Stomach (tissue), 4 donors: ENCODE measurements at regions not wholly inside any gene's neighbourhood (a gene's known extent, or its start where the extent isn't known, plus 50 kb on each side); places are given as distances from the start of the nearest gene placed in this dataset.

ENCODE experiments used
- EP300 ChIP-seq: sonication (generic); formaldehyde crosslinking; IDR thresholded peaks from one replicate; pipeline ENCODE4 v1.6.1; 2017; ENCODE audit warnings: antibody characterized with exemption
- POLR2A ChIP-seq, 4 donors: fragments of 450-650 bp; IDR thresholded peaks; one replicate each; pipeline ENCODE4 v1.6.1; 2016; ENCODE audit warnings: antibody characterized with exemption in 4 of 4, control low read depth in 2 of 4, mild to moderate bottlenecking in 1 of 4, moderate library complexity in 1 of 4
- POLR2AphosphoS5 ChIP-seq, 3 donors: sonication (generic); formaldehyde crosslinking; IDR thresholded peaks; one replicate each; pipeline ENCODE4 v1.6.1; 2016; ENCODE audit warnings: antibody characterized with exemption in 3 of 3
- TF ChIP-seq, protein P1 (sequence below), 7 experiments: fragments of 450-650 bp in 4 of 7; fragments of 200-600 bp in 3 of 7; sonication (generic) in 3 of 7; IDR thresholded peaks; one replicate each; pipeline ENCODE4 v1.5.1; 2016 to 2019; ENCODE audit warnings: antibody characterized with exemption in 7 of 7, control low read depth in 2 of 7, mild to moderate bottlenecking in 1 of 7

DNA sequence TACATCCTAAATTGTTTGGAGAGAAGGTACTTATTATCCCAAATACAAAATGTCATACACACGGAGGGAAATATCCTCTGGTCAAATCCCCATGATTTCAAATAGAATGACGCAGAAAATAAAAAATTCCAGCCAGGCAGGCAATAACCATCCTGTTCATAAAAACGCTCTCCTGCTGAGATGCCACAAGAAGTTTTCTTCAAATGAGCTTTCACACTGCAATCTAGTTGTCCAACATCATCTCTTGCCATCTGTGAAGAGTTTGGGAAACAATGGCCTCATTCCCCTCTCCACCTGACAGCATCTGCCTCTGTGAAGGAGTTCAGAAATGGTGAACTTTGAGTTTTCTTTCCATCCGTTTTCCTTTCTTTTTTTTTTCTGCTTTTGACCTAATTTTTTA is 83.3 kb upstream of the SLC30A5 start:
- TF ChIP-seq POLR2A (IDR thresholded peaks at IDR 0.05) (no peak), POLR2AphosphoS5 (IDR thresholded peaks at IDR 0.05) (no peak), EP300 (no peak)
- TF ChIP-seq, protein P1, sequence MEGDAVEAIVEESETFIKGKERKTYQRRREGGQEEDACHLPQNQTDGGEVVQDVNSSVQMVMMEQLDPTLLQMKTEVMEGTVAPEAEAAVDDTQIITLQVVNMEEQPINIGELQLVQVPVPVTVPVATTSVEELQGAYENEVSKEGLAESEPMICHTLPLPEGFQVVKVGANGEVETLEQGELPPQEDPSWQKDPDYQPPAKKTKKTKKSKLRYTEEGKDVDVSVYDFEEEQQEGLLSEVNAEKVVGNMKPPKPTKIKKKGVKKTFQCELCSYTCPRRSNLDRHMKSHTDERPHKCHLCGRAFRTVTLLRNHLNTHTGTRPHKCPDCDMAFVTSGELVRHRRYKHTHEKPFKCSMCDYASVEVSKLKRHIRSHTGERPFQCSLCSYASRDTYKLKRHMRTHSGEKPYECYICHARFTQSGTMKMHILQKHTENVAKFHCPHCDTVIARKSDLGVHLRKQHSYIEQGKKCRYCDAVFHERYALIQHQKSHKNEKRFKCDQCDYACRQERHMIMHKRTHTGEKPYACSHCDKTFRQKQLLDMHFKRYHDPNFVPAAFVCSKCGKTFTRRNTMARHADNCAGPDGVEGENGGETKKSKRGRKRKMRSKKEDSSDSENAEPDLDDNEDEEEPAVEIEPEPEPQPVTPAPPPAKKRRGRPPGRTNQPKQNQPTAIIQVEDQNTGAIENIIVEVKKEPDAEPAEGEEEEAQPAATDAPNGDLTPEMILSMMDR (IDR thresholded peaks at IDR 0.05): no peak
